ENCODE measurements at regions not wholly inside any gene's neighbourhood (a gene's known extent, or its start where the extent isn't known, plus 50 kb on each side); places are given as distances from the start of the nearest gene placed in this dataset.
"Not testable (repeated sequence)": the region's sequence is repeated elsewhere in the genome, so short reads cannot be mapped to it uniquely, and the experiment has no call there.

GRCh38 chr5:145015146-145015545 is 820.0 kb downstream of the PRELID2 start:
- ATAC-seq (no peak), DNase-seq (no peak)
- no peaks in the 10 kb centered on the region for H3K36me3 ChIP-seq (ENCODE audit: control insufficient read depth in 2 of 3, insufficient read depth in 3 of 3, low read length in 3 of 3)
- no peak overlapping the region for H3K4me3 Mint-ChIP-seq
- no peak overlapping the region for H3K4me3 ChIP-seq (ENCODE audit: low read length)
- intact Hi-C loops (cut with micrococcal nuclease), result no loop called here
- H3K9me3 Mint-ChIP-seq, result peaks cover 0 to 20% (median 3%) of the 10 kb centered on the region in 11 donors
- H3K36me3 Mint-ChIP-seq, result no peaks in the 10 kb centered on the region
- no peaks in the 10 kb centered on the region for H3K27me3 ChIP-seq (ENCODE audit: control insufficient read depth in 2 of 2, insufficient read depth in 2 of 2, low read length in 2 of 2)
- H3K27me3 Mint-ChIP-seq, result no peaks in the 10 kb centered on the region
- H3K27ac ChIP-seq (ENCODE audit: low read depth, low read length), result no peak overlapping the region
- H3K9me3 ChIP-seq (ENCODE audit: control insufficient read depth in 2 of 3, low read length in 3 of 3), result no peaks in the 10 kb centered on the region
- H3K4me1 ChIP-seq (ENCODE audit: control insufficient read depth in 2 of 2, insufficient read depth in 2 of 2, low read length in 2 of 2), result no peaks in the 10 kb centered on the region
- no peaks in the 10 kb centered on the region for H3K4me1 Mint-ChIP-seq
- no peak overlapping the region for H3K27ac Mint-ChIP-seq
- CTCF ChIA-PET, result interaction anchor here (0.6 kb wide), 1 partner anchor 9 kb away, joined by 4 read pairs; no protein-coding TSS in a partner anchor
- POLR2A ChIA-PET, result no interaction called here

- Histone ChIP-seq H3K4me3 (ENCODE audit: low read length) (no peak overlapping the region), H3K9me3 (ENCODE audit: control insufficient read depth in 2 of 3, low read length in 3 of 3) (no peaks in the 10 kb centered on the region), H3K27me3 (ENCODE audit: control insufficient read depth in 2 of 2, insufficient read depth in 2 of 2, low read length in 2 of 2) (no peaks in the 10 kb centered on the region), H3K27ac (ENCODE audit: low read depth, low read length) (no peak overlapping the region), H3K36me3 (ENCODE audit: control insufficient read depth in 2 of 3, insufficient read depth in 3 of 3, low read length in 3 of 3) (no peaks in the 10 kb centered on the region), H3K4me1 (ENCODE audit: control insufficient read depth in 2 of 2, insufficient read depth in 2 of 2, low read length in 2 of 2) (no peaks in the 10 kb centered on the region)
- H3K27me3 Mint-ChIP-seq, result no peaks in the 10 kb centered on the region
- DNase-seq (no peak), ATAC-seq (no peak)
- no peaks in the 10 kb centered on the region for H3K4me1 Mint-ChIP-seq
- no peak overlapping the region for H3K27ac Mint-ChIP-seq
- POLR2A ChIA-PET, result no interaction called here
- intact Hi-C loops (cut with micrococcal nuclease), result no loop called here
- H3K36me3 Mint-ChIP-seq, result no peaks in the 10 kb centered on the region
- CTCF ChIA-PET, result no interaction called here
- H3K9me3 Mint-ChIP-seq, result peaks cover 0 to 25% (median 3%) of the 10 kb centered on the region in 11 donors
- no peak overlapping the region for H3K4me3 Mint-ChIP-seq
These were observed 821.0 kb downstream of the PRELID2 start for GRCh38 chr5:145014109-145014508.

- no peaks in the 10 kb centered on the region for H3K36me3 Mint-ChIP-seq
- H3K4me1 Mint-ChIP-seq, result no peaks in the 10 kb centered on the region
These were observed 824.3 kb downstream of the PRELID2 start for GRCh38 chr5:145010834-145011233.

GRCh38 chr5:145008876-145009530 is 826.1 kb downstream of the PRELID2 start:
- POLR2A ChIA-PET, result no interaction called here
- Mint-ChIP-seq H3K4me1 (no peaks in the 10 kb centered on the region), H3K27ac (no peak overlapping the region), H3K27me3 (no peaks in the 10 kb centered on the region), H3K36me3 (no peaks in the 10 kb centered on the region), H3K9me3 (peaks cover 0 to 20% (median 3%) of the 10 kb centered on the region in 11 donors), H3K4me3 (no peak overlapping the region)
- intact Hi-C loops (cut with micrococcal nuclease), result no loop called here
- CTCF ChIA-PET, result no interaction called here
- Histone ChIP-seq H3K4me1 (ENCODE audit: control insufficient read depth in 2 of 2, insufficient read depth in 2 of 2, low read length in 2 of 2) (no peaks in the 10 kb centered on the region), H3K27me3 (ENCODE audit: control insufficient read depth in 2 of 2, insufficient read depth in 2 of 2, low read length in 2 of 2) (no peaks in the 10 kb centered on the region), H3K9me3 (ENCODE audit: control insufficient read depth in 2 of 3, low read length in 3 of 3) (no peaks in the 10 kb centered on the region), H3K27ac (ENCODE audit: low read depth, low read length) (no peak overlapping the region), H3K36me3 (ENCODE audit: control insufficient read depth in 2 of 3, insufficient read depth in 3 of 3, low read length in 3 of 3) (no peaks in the 10 kb centered on the region), H3K4me3 (ENCODE audit: low read length) (no peak overlapping the region)
- ATAC-seq (no peak), DNase-seq (no peak)

More at GRCh38 chr5:145010834-145011233, 824.3 kb downstream of the PRELID2 start:
- no peaks in the 10 kb centered on the region for H3K27me3 ChIP-seq (ENCODE audit: control insufficient read depth in 2 of 2, insufficient read depth in 2 of 2, low read length in 2 of 2)
- no peak overlapping the region for H3K27ac Mint-ChIP-seq
- H3K36me3 ChIP-seq (ENCODE audit: control insufficient read depth in 2 of 3, insufficient read depth in 3 of 3, low read length in 3 of 3), result no peaks in the 10 kb centered on the region
- no peak overlapping the region for H3K4me3 Mint-ChIP-seq
- no peak for DNase-seq
- H3K9me3 Mint-ChIP-seq, result peaks cover 0 to 20% (median 3%) of the 10 kb centered on the region in 11 donors
- H3K4me3 ChIP-seq (ENCODE audit: low read length), result no peak overlapping the region
- H3K9me3 ChIP-seq (ENCODE audit: control insufficient read depth in 2 of 3, low read length in 3 of 3), result no peaks in the 10 kb centered on the region
- ChIA-PET POLR2A (no interaction called here), CTCF (no interaction called here)
- intact Hi-C loops (cut with micrococcal nuclease), result no loop called here
- H3K27ac ChIP-seq (ENCODE audit: low read depth, low read length), result no peak overlapping the region
- no peaks in the 10 kb centered on the region for H3K27me3 Mint-ChIP-seq
- no peak for ATAC-seq
- no peaks in the 10 kb centered on the region for H3K4me1 ChIP-seq (ENCODE audit: control insufficient read depth in 2 of 2, insufficient read depth in 2 of 2, low read length in 2 of 2)

- ATAC-seq; H3K4me1 Mint-ChIP-seq; POLR2A ChIA-PET; H3K27ac Mint-ChIP-seq; H3K27ac ChIP-seq (ENCODE audit: low read depth, low read length); H3K4me3 ChIP-seq (ENCODE audit: low read length); H3K27me3 Mint-ChIP-seq; H3K36me3 Mint-ChIP-seq; DNase-seq; H3K27me3 ChIP-seq (ENCODE audit: control insufficient read depth in 2 of 2, insufficient read depth in 2 of 2, low read length in 2 of 2); H3K36me3 ChIP-seq (ENCODE audit: control insufficient read depth in 2 of 3, insufficient read depth in 3 of 3, low read length in 3 of 3); CTCF ChIA-PET; H3K4me1 ChIP-seq (ENCODE audit: control insufficient read depth in 2 of 2, insufficient read depth in 2 of 2, low read length in 2 of 2); intact Hi-C loops (cut with micrococcal nuclease); H3K9me3 ChIP-seq (ENCODE audit: control insufficient read depth in 2 of 3, low read length in 3 of 3); H3K4me3 Mint-ChIP-seq: not testable (repeated sequence)
- peaks cover 0 to 18% (median 3%) of the 10 kb centered on the region in 11 donors for H3K9me3 Mint-ChIP-seq
These were observed 823.7 kb downstream of the KCTD16 start for GRCh38 chr5:144994356-144994755.

GRCh38 chr5:144983101-144983500 is 812.4 kb downstream of the KCTD16 start:
- no peak overlapping the region for H3K27ac Mint-ChIP-seq
- POLR2A ChIA-PET, result no interaction called here

GRCh38 chr5:144979516-144980264 is 809.0 kb downstream of the KCTD16 start:
- Histone ChIP-seq H3K9me3 (ENCODE audit: control insufficient read depth in 2 of 3, low read length in 3 of 3) (no peaks in the 10 kb centered on the region), H3K36me3 (ENCODE audit: control insufficient read depth in 2 of 3, insufficient read depth in 3 of 3, low read length in 3 of 3) (no peaks in the 10 kb centered on the region), H3K4me1 (ENCODE audit: control insufficient read depth in 2 of 2, insufficient read depth in 2 of 2, low read length in 2 of 2) (no peaks in the 10 kb centered on the region), H3K4me3 (ENCODE audit: low read length) (no peak overlapping the region), H3K27ac (ENCODE audit: low read depth, low read length) (no peak overlapping the region), H3K27me3 (ENCODE audit: control insufficient read depth in 2 of 2, insufficient read depth in 2 of 2, low read length in 2 of 2) (no peaks in the 10 kb centered on the region)
- H3K36me3 Mint-ChIP-seq, result no peaks in the 10 kb centered on the region
- no peaks in the 10 kb centered on the region for H3K4me1 Mint-ChIP-seq
- POLR2A ChIA-PET, result no interaction called here
- H3K9me3 Mint-ChIP-seq, result peaks cover 0 to 6% (median 4%) of the 10 kb centered on the region in 11 donors
- intact Hi-C loops (cut with micrococcal nuclease), result no loop called here
- no peak for ATAC-seq
- DNase-seq, result no peak
- no peak overlapping the region for H3K27ac Mint-ChIP-seq
- CTCF ChIA-PET, result no interaction called here
- H3K27me3 Mint-ChIP-seq, result no peaks in the 10 kb centered on the region
- no peak overlapping the region for H3K4me3 Mint-ChIP-seq

More at GRCh38 chr5:144983101-144983500, 812.4 kb downstream of the KCTD16 start:
- DNase-seq, result no peak
- Histone ChIP-seq H3K27me3 (ENCODE audit: control insufficient read depth in 2 of 2, insufficient read depth in 2 of 2, low read length in 2 of 2) (no peaks in the 10 kb centered on the region), H3K36me3 (ENCODE audit: control insufficient read depth in 2 of 3, insufficient read depth in 3 of 3, low read length in 3 of 3) (no peaks in the 10 kb centered on the region), H3K4me1 (ENCODE audit: control insufficient read depth in 2 of 2, insufficient read depth in 2 of 2, low read length in 2 of 2) (no peaks in the 10 kb centered on the region), H3K9me3 (ENCODE audit: control insufficient read depth in 2 of 3, low read length in 3 of 3) (no peaks in the 10 kb centered on the region), H3K4me3 (ENCODE audit: low read length) (no peak overlapping the region), H3K27ac (ENCODE audit: low read depth, low read length) (no peak overlapping the region)
- CTCF ChIA-PET, result no interaction called here
- Mint-ChIP-seq H3K4me3 (no peak overlapping the region), H3K27me3 (no peaks in the 10 kb centered on the region), H3K4me1 (no peaks in the 10 kb centered on the region), H3K9me3 (peaks cover 2 to 27% (median 6%) of the 10 kb centered on the region in 11 donors), H3K36me3 (no peaks in the 10 kb centered on the region)
- ATAC-seq, result no peak
- intact Hi-C loops (cut with micrococcal nuclease), result no loop called here

Measured in naive thymus-derived CD4-positive, alpha-beta T cell (primary cell).